ENCODE measurements at regions not wholly inside any gene's neighbourhood (a gene's known extent, or its start where the extent isn't known, plus 50 kb on each side); places are given as distances from the start of the nearest gene placed in this dataset.
"Not testable (repeated sequence)": the region's sequence is repeated elsewhere in the genome, so short reads cannot be mapped to it uniquely, and the experiment has no call there.

- no peak for DNase-seq
Observed at GRCh38 chr1:163912170-163912884, 590.6 kb downstream of the NUF2 start.

DNA sequence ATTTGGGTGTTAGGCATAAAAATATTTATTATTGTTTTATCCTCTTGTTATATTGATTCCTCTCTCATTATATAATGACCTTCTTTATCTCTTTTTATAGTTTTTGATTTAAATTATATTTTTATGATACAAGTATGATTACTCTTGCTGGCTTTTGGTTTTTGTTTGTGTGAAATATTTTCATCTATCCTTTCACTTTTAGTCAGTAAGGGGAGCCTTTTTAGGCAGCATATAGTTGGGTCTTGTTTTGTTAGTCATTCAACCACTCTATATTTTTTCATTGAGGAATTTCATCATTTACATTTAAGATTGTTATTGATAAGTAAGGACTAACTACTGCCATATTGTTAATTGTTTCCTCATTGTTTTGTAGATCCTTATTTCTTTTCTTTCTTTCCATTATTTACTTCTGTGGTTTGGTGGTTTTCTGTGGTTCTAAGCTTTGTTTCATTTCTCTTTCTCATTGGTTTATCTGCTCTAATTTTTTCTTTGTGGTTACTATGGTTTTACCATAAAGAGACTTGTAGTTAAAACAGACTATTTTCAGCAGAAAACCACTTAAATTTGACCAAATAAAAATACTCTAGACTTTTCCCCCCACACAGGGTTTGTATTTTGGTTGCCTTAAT is 593.1 kb downstream of the NUF2 start:
- DNase-seq, result no peak

- no peak for DNase-seq
Observed at GRCh38 chr1:163922743-163923201, 601.0 kb downstream of the NUF2 start.

DNA sequence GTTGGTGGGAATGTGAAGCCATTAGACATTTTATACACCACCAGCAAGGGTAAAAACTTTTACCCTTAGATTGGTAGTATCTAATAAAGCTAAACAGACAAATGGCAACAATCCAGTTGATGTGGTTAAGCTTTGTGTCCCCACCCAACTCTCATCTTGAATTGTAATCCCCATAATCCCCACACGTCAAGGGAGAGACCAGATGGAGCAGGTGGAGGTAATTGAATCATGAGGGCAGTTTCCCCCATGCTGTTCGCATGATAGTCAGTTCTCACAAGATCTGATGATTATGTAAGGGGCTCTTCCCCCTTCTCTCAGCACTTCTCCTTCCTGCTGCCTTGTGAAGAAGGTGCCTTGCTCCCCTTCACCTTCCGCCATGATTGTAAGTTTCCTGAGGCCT is 602.3 kb downstream of the NUF2 start:
- no peak for DNase-seq

- no peak for DNase-seq
Observed at GRCh38 chr1:163927493-163927892, 605.7 kb downstream of the NUF2 start.

GRCh38 chr1:163928069-163928468 is 606.3 kb downstream of the NUF2 start:
- no peak for DNase-seq

GRCh38 chr1:163928651-163929050 is 606.9 kb downstream of the NUF2 start:
- no peak for DNase-seq

GRCh38 chr1:163932901-163933300 is 611.1 kb downstream of the NUF2 start:
- no peak for DNase-seq

GRCh38 chr1:163933437-163933836 is 611.7 kb downstream of the NUF2 start:
- DNase-seq, result no peak

GRCh38 chr1:163935738-163936374 is 614.1 kb downstream of the NUF2 start:
- no peak for DNase-seq

DNA sequence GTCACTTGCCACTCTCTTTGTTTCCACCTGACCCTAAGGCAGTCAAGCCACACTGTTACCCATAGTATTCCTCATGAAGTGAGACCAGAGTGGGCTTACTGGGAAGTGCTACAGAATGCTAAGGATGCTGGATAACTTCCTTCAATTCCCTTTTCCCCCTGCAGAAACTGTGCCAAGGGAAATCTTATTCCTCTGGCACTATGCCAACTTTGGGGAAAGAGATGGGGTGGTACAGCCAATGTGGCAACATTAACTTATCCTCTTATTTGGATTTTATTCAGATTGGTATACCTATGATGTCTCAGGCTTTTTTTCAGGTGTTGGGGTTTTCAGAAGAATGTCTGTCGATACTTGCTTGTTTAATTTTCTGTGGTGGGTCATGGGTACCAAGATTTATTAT is 599.4 kb upstream of the PBX1 start:
- no peak for DNase-seq

DNA sequence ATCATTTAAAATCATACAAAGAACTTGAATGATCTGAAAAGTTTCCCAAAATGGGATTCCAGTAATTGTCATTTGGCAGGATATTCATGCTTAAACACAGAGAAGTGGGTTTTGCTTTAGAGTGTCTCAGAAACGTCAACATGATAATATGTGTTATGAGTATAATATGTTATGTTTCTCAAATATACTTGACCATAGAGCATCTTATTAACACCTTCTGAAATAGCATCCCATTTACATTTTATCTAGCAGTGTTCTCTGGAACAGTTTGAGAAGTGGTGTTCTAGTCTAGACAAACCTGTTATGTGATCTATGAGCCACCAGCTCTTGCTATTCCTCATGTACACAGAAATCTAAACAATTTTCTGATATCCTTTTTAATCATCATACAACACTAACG is 588.8 kb upstream of the PBX1 start:
- DNase-seq, result no peak

DNA sequence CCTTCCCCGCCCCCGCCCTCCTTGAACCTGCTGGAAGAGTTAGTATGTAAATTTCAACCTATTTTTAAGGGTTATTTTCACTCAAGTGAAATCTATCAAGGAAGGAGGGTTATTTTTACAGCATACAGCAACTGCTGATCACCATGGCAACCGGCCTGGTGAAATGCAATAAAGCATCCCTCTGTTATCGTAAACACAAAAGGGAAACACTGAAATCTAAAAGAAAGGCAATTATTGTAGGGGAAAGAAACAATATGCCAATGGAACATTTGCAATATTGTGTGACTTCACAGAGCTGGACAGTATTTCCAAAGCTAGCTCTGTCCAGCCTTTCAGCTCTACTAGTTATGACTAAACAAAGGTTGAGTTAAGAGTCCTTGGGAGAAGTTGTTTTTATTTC is 588.3 kb upstream of the PBX1 start:
- no peak for DNase-seq

DNA sequence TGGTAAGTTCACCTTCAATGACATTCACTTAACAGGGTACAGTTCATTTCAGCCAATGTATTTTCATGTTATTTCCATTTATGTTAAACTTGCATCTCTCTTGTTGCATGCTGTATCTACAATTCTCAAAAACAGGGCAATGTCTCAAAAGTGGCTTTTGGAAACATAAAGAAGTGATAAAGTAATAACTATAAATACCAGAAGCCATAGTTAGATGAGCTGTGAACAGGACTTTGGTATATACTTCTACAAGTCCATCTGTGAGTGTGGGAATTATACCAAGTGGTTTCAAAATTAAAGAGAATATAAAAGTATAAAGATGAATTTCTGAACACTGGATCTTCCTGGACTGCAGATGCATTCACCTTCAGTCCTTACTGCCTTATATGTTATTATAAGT is 585.4 kb upstream of the PBX1 start:
- no peak for DNase-seq

DNA sequence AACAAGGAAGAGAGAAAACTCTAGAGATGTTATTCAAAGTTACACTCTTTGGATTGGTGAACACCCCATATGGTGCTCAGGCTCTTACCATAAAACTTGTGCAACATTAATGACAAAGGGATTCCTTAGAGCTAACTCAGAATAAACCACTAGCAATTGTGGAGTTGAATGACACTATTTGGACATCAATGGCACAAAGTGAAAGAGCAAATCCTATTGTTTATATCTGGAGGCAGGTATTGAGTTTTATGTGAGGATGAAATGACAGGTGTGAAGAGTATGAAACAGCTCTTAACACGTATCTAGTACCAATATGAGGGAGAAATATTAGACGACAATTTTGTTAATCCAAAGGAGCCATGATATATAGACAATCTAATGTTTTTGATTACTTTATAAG is 584.9 kb upstream of the PBX1 start:
- DNase-seq, result no peak

- peak; percentile 67 to 69 for DNase-seq
Observed at GRCh38 chr1:163980394-163980793, 578.6 kb upstream of the PBX1 start.

GRCh38 chr1:163981500-163982030 is 577.4 kb upstream of the PBX1 start:
- peak; percentile 88 to 91 for DNase-seq

GRCh38 chr1:163983097-163983496 is 575.9 kb upstream of the PBX1 start:
- DNase-seq, result no peak

- no peak for DNase-seq
Observed at GRCh38 chr1:163985700-163986099, 573.3 kb upstream of the PBX1 start.

- no peak for DNase-seq
Observed at GRCh38 chr1:163999131-163999530, 559.9 kb upstream of the PBX1 start.

DNA sequence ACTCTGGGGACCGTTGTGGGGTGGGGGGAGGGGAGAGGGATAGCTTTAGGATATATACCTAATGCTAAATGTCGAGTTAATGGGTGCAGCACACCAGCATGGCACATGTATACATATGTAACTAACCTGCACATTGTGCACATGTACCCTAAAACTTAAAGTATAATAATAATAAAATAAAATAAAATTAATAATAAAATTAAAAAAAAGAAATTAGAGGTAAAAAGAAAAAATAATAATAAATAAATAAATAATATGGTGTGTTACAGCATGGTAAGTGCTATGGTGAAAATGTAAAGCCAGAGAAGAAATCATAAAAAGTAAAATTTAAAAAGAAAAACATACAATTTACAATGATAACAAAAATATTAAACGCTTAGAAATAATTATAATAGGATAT is 552.8 kb upstream of the PBX1 start:
- DNase-seq, result not testable (repeated sequence)

- no peak for DNase-seq
Observed at GRCh38 chr1:164006621-164007020, 552.4 kb upstream of the PBX1 start.

- DNase-seq, result no peak
Observed at GRCh38 chr1:164017239-164017638, 541.7 kb upstream of the PBX1 start.

DNA sequence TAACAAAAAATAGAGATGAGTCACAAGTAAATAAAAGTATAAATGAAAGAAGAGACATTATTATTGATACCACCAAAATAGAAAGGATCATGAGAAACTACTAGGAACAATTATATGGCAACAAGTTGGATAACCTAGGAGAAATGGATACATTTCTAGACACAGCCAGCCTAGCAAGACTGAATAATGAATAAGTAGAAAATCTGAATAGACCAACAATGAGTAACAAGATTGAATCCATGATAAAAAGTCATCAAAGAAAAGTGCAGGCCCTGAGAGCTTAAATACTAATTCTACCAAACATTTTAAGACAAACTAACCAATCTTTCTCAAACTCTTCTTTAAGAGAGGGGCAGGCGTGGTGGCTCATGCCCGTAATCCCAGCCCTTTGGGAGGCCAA is 538.6 kb upstream of the PBX1 start:
- DNase-seq, result no peak
